Activated CD8-positive, alpha-beta memory T cell treated with anti-CD3 and anti-CD28 coated beads, Interleukin-2, amount 50 U/mL, for 48 hours (primary cell): ENCODE measurements at regions not wholly inside any gene's neighbourhood (a gene's known extent, or its start where the extent isn't known, plus 50 kb on each side); places are given as distances from the start of the nearest gene placed in this dataset.
"Not testable (repeated sequence)": the region's sequence is repeated elsewhere in the genome, so short reads cannot be mapped to it uniquely, and the experiment has no call there.

Source experiments
- DNase-seq: peaks from one replicate; pipeline ENCODE4 v3.0.0-alpha.2; 2020

DNA sequence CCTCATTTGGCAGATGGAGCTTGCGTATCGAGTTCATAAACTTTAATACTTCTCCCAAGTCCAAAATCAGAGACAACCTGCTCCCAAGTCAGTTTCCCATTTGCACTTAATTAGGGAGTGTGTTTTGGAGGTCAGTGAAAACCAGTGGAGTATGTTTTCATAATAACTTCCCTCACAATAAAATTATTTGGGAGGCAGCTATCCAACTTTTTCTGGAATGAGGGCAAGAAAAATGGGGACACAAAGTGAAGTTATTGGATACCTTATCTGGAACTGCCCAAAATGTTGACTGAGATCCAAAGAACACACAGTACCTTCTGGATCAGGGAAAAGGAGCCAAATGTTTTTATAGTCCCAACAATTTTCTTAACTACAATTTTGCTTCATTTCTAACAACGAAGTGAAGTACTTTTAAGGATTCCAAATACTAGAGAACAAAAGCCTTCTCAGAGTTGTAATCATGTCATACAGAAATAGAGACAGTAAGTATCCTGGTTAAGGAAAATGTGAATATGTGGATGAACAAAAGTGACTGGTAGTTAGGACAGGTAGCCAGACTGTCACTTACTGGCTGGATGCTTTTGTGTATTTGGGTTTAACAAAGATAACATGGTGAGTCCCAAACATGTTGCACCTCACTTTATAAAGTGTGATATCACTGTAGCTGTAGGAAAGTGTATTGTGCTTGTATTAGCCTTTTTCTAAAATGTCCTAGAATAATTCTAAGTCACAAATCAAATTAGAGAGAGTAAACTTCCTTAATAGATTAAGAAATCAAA is 325.0 kb downstream of the HLX start:
- DNase-seq = no peak

DNA sequence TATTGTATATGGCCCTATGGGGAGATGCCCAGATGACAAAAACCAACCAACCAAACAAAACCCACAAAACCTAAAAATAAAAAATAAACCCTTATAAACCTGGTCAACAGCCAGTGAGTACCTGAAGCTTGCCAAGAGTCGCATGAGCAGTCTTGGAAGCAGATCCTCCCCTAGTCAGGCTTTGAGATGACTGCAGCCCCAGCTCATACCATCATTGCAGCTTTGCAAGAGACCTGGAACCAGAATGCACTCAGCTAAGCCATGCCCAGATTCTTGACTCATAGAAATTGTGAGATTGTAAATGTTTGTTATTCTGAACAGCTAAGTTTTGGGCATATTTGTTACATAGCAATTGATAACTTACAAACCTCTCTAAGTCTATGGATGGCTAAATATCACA is 326.8 kb downstream of the HLX start:
- DNase-seq = no peak

DNA sequence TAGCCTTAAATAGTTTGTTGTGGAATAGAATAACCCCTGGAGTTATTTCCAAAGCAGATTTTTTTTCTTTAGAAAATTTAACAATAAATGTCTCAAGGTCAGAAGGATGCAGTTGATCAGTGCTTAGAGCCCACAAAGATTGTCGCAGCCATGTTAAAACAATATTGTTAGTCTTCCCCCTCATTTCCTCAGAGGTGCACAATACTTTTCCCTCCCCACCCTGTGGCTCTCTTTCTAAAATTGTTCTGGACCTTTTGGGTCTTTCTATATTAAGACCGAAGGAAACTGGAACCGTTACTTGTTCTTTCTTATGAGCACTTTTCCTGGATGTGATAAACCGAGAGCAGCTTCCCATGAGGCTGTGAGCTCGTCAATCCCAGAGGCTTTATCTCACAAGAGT is 333.7 kb downstream of the HLX start:
- DNase-seq = no peak

DNA sequence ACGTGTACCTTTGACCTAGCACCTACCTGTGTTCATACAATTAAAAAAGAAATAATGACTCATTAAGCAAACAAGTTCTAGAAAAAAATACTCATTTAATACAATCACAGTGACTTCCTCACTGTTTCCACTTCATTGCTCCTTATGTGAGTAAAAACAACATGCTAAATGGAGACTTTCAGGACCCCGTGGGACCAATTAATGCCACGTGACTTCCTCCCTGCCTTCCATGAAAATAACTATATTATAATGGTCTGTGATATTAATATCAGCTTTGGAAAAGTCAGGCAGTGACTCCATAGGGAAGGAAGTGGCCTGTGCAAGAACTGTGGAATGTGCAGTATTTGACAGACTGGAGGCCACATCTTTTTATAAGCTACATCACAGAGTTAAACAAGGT is 337.8 kb downstream of the HLX start:
- no peak for DNase-seq

DNA sequence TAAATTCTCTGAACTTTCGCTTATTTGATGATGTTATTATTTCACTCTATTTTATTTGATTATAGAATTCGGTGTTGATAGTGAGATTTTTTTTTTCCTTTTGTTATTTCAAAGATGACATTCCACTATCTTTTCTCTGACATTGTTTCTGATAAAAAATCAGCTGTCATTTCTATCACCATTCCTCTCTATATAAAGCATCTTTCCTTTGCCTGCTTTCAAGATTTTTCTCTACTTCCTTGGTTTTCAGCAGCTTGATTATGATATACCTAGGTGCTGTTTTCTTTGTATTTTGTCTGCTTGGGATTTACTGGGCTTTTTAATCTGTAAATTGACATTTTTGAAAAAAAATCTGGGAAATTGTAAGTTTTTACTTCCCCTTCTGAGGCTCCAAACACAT is 344.0 kb downstream of the HLX start:
- DNase-seq = no peak

DNA sequence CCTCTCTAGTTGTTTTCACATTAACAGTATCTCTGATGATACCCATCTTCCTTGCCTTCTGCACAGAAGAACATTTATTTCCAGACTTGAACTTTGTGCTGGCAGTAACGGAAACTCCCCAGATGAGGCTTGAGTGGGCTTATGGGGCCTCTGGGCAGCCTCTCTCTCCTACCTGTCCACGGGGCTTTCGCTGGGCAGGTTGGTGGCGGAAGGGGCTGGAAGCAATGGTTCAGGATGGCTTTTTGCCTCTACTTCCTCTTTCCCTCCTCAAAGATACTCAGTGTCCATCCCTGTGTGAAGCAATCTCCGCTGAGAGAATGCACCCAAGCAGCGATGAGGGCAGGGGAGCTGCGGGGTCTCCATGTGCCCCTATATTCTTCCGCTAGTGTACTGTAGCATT is 348.2 kb downstream of the HLX start:
- no peak for DNase-seq

DNA sequence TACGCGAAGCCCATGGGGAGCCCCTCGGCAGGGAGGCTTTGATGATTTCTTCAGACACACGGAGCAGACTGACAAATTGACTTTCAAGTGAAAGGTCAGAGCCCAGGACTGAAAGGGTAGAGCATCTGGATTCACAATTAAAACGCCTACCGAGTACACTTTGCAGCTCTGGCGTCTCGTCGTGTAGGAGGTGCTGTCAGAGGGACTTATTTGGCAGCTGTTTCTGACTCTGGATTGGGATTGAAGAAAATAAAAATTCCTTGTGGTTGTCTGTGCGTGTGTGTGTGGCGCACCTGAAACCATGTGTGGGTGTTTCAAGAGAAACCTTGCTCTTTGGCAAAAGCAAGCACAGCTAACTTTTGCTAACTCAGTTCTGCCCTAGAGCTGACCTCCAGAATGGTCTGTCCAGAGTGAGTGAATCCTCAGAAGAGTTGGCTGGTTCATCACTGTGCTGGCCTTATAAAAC is 348.7 kb downstream of the HLX start:
- no peak for DNase-seq

DNA sequence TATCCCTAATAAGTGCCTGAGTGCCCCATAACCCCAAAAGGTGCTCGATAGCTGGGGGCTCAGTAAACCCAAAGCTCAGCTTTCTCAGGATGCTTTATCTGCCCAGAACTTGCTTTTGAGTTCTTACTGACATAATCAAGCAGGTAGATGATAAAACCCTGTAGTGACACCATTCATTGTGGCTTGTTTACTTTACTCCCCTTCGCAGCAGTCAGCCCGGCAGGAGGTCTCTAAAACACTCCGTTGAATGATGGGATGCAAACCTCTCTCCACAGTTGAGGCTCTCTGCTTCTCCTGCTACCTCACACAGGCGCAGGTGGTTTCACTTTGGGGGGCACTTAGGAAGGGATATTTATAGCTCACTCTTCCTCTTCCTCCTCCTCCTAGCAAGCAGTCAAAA is 349.4 kb downstream of the HLX start:
- no peak for DNase-seq

DNA sequence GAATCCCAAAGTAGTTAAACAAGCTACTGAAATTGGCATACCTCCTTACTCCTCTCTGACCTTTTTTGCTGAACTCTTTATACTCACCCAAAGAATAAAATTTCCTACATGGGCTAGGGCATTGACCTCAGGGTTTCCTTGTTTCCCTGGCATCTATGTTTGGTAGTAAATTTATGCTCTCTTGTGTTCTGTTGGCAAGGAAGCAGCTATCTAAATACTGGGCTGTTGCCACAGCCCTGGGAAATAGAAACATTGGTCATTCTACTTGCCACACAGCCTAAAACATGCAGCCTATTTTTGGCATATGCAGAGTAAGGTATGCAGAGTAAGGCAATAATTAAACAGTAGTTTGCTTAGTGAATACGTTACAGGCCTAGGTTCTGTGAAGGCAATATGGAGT is 351.4 kb downstream of the HLX start:
- DNase-seq = no peak

DNA sequence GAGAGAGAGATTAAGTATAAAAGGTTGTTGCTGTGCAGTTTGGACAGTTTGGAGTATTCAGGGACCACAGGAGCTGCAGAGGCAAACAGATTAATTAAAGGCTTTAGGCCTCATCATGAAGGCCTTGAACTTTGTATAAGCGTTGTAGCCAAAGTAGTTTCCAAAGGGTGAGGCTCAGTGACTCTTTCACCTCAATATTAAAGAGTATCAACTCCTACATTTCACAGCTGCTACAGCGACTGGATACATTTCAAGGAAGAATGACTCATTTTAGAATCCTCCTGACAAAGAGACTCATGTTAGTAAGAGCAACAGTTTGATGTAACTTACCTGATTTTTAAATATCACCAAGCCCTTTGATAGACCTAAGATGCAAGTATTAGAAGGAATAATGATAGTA is 355.5 kb downstream of the HLX start:
- no peak for DNase-seq

DNA sequence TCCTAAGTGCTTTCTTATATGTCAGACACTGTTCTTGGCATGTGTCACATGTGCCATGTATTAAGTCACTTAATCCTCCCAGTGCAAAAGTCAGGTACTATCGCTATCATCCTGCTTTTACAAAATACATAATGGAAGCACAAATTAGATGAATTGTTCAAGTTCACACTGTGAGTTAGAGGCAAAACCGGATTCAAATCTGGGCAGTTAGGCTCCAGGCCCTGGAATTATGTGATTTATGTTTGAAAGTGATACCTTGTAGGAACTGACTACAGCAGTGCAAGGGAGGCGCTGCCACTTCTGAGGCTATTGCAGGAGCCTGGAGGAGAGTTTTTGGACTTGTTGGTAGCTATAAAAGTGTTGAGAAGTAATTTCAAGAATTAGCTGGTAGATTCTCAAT is 358.3 kb downstream of the HLX start:
- no peak for DNase-seq

DNA sequence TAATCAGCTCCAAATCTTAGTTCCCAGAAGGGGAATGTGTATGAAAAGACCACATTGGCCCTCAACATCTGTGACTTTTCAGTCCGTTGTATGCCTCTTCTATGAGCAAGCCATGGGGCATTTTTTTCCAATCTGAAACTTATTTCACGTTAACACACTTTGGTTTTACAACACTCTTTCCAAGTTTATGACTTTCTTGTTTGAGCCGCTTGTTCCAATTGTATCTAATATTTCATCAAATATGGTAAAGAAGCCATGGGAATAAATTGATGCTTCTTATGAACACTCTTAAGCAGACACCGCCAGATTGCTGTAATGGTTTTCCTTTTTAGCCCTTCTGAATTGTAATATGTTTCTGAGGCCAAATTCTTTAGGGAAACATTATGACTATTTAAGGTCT is 359.9 kb downstream of the HLX start:
- no peak for DNase-seq

DNA sequence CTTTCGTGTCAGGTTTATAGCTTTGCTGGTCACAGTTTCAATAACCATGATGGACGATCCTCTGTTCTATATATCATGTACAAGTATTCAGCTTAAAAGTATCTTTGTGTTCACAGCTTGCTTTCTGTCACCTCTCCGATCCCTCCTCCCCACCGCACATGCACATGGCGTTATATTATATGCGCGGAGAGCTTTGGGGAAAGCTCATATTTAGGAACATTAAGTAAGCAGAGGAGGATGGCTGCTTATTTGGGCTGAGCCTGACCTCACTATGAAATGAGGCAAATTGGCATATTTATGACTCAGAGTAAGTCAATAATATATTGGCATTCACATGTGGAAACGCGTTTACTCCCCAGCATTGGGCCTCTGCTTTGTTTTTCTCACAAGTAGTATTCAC is 360.5 kb downstream of the HLX start:
- no peak for DNase-seq

DNA sequence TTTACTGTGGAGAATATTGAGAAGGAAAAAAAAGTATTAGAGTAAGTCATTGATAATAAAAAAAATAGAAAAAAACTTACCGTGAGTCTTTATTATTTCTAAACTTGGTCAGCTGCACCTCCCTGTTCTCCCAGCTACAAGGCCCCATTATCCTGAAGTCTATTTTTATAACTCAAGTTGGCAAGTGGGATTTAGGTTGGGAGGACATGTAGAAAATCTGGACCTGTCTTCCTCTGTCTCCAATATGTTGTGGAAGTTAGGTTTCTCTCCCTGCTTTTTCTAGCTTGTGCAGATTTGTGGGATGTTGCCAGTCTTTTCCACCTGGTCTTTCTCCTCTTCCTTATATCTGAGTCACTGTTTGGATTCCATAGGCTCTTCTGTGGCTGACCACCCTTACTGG is 361.4 kb downstream of the HLX start:
- DNase-seq = no peak

DNA sequence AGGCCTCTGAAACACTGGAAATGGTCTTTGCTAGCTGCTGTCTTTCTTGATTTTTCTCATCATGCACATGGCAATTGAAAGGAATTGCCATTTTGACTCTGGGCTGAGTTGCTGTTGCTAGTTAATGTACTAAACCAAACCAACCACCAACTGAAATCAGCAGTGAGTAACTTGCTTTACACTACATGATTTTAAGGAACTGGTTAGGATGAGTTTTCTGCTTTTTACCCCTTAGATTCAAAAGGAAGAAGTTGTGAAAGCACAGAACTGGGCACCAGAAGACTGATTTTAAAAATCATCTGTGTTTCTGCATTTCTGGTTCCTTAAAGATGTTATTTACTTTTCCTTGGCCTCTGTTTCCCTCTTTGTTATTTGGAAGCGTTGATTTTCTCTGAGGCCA is 361.9 kb downstream of the HLX start:
- DNase-seq = no peak

DNA sequence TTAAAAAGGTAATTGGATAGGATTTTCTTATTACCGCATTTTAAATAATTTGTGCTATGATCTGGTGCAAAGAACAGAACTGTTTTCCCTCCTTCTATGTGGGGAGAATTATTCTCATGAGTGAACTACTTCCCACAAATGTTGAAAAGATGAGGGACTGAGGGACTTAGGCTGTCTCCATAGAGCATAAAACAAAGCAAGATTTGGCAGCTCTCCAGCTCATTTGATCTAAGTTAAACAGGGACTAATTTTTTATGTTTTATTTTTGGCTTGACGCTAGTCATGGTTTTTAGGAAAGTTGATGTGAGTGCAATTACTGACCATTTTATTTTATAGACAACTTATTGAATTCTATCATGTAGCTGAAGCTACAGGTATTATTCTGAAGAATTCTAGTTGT is 362.3 kb downstream of the HLX start:
- no peak for DNase-seq

DNA sequence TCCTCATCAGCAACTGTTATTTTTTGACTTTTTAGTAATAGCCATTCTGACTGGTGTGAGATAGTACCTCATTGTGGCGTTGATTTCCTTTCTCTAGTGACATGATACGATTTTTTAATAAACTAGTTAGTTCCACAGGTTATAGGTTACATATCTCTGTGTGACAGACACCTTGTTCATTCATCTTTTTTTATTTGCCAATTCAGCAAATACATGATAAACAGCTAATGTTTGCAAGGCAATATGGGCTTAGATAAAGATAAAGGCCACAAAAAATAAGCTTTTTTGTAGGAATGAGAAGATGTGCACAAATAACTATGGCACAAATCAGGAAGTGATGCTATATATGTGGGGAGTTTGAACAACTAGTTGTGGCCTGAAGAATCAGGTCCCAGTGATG is 366.8 kb downstream of the HLX start:
- DNase-seq = no peak

DNA sequence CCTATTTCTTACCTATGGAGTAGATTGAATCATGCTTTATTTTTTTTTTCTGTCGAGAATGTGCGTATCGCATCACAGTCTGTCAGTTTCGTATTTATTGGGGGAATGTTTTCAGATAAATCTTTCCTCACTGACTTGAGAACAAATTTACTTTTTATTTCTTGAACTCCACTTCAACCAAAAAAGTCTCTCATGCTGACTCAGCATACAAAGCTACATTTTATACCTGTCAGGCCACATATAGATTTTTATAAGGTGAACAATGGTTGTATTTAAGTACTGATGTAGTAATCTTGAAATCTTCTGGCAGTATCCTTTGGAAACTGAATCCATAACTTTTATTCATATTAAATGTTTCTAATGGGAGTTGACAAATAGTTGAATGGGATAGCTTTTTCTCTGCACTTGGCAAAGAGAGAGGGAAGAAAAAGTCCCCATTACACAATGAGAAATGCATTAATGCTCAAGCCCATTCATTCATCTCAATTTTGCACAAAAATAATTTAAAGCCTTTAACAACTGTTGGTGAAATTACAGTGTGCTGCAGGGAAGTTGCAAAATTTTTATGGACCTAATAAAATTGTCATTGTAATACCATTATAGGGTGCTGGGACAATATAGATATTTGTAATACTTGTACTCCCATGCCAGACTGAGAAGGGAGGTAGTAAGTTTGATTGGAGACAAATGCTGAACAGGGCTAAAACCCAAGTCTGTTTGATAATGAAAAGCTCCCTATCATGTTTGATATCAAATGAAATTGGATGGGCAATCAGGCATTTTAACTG is 367.6 kb downstream of the HLX start:
- DNase-seq = no peak

DNA sequence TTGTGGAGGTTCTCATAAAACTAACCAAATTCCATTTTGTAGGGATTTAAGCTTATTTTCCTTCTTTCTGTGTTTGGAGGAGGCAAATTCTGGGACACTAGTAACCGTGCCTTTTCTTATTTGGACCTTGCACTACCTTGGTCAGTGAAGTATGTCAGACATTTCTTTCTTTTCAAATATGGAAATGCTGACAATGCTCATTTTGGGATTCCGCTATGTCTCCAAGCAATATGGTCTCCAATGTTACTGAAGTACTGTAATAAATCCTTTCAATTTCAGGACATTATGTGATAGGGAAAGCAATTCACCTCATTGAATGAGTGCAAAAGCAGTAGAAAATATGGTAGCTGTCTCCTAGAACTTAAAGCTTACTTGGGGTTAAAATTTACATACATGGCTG is 372.3 kb downstream of the HLX start:
- DNase-seq = no peak

DNA sequence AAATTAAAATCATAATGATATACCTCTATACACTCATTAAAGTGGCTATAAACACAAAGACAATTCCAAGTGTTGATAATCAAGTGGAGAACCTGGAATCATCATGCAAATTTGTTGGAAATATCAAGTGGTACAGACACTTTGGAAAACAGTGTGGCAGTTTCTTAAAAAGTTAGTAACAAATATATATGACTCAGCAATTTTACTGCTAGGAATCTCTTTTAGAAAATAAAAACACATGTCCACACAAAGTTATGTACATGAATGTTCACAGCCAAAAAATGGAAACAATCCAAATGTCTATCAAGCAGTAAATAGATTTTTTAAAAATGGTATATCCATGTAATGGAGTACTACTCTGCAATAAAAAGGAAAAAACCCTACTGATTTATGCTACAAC is 375.6 kb downstream of the HLX start:
- DNase-seq = no peak

DNA sequence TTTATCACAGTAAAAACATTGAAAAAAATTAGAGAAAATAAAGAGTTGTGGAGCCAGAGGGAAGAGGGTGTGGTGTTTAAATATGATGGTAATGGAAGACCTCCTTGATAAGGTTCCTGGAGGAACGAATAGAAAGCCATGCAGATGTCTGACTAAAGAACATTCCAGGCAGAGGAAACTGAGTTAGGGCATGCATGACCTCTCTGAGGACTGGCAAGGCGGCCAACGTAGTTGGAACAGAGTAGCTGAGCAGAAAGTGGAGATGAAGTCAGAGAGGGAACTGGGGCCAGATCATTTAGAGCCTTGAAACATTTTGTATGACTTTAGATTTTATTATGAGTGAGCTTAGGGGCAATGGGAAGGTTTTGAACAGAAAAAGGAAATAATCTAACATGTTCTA is 377.5 kb downstream of the HLX start:
- no peak for DNase-seq

DNA sequence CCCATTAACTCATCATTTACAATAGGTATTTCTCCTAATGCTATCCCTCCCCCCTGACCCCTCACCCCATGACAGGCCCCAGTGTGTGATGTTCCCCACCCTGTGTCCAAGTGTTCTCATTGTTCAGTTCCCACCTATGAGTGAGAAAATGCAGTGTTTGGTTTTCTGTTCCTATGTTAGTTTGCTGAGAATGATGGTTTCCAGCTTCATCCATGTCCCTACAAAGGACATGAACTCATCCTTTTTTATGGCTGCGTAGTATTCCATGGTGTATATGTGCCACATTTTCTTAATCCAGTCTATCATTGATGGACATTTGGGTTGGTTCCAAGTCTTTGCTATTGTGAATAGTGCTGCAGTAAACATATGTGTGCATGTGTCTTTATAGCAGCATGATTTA is 378.3 kb downstream of the HLX start:
- DNase-seq = not testable (repeated sequence)

DNA sequence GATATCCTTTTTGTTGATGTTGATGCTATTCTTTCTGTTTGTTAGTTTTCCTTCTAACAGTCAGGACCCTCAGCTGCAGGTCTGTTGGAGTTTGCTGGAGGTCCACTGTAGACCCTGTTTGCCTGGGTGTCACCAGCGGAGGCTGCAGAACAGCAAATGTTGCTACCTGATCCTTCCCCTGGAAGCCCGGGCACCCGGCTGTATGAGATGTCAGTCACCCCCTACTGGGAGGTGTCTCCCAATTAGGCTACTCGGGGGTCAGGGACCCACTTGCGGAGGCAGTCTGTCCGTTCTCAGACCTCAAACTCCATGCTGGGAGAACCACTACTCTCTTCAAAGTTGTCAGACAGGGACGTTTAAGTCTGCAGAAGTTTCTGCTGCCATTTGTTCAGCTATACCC is 383.4 kb downstream of the HLX start:
- not testable (repeated sequence) for DNase-seq
